ENCODE measurements at regions not wholly inside any gene's neighbourhood (a gene's known extent, or its start where the extent isn't known, plus 50 kb on each side); places are given as distances from the start of the nearest gene placed in this dataset.
"Not testable (repeated sequence)": the region's sequence is repeated elsewhere in the genome, so short reads cannot be mapped to it uniquely, and the experiment has no call there.

DNA sequence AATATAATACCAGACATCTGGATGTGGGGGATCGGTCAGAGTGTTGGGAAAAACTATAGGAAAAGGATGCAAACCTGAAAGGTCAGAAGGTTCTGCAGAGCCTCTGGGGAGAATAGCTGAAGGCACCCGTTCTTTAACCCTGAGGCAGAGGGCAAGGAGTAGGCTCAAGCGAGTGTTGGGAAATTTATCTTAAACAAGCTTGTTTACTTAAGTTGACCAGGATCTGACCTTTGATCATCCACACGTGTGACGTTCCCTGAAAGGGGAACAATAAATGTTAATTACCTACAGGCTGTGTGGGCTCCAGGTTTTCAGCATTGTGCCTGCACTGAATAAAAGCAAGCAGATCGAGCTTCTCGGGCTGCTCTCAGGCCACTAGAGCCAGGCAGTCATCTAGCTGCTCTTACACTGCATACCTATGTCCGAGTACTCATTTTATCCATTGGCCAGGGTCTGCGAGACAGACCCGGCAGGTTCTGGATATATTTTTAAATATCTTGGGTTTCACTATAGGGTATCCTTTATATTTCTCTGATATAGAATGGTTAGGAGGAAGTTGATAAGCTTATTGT is 400.6 kb upstream of the CHST9 start:
- no peak for DNase-seq (ENCODE audit: low read depth in 4 of 4, low spot score in 3 of 4)

DNA sequence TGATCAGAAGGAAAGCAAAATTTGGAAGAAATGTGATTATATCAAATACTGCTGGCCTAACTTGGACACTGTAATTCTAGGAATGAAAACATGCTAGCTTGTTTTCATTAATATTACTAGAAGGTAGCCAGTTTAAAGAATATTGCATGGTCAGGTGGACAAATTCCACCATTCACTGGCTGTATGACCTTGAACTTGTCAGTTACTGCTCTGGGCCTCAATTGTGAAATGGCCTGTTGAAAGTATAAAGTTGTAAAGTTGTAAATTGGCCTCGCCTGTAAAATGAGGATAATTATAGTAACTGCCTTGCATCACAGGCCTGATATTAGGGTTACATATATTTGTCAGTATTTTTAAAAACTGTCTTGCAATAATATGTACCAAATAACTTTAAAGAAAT is 398.4 kb upstream of the CHST9 start:
- DNase-seq (ENCODE audit: low read depth in 4 of 4, low spot score in 3 of 4) = no peak

DNA sequence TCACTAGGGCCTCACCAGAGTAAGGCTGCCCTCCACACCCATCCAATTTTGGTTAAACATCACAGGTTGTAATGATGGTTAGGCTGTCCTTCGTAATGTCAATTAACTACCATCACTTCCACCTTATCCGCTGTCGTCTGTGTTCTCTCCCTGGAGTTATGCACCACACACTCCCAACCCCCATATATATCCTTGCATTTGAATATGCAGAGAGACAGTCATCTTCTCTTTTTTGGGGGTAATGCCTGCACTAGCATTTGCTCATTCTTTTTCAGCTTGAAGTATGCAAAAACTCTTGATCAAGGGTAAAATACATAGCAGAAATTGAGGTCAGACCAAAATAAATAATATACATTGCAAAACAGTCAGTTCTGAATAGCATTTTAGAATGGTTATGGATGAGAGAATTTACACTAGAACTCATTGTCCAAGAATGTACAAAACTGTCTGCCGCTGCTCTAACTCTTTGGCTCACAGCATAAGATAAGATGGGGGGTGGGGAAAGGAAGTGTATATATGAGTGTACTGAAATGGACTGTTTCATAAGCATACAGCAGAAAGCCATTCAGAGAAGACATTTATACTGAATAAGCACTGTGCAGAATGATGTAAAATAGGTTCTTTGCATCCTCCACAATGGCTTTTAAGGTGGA is 397.8 kb upstream of the CHST9 start:
- no peak for DNase-seq (ENCODE audit: low read depth in 4 of 4, low spot score in 3 of 4)

DNA sequence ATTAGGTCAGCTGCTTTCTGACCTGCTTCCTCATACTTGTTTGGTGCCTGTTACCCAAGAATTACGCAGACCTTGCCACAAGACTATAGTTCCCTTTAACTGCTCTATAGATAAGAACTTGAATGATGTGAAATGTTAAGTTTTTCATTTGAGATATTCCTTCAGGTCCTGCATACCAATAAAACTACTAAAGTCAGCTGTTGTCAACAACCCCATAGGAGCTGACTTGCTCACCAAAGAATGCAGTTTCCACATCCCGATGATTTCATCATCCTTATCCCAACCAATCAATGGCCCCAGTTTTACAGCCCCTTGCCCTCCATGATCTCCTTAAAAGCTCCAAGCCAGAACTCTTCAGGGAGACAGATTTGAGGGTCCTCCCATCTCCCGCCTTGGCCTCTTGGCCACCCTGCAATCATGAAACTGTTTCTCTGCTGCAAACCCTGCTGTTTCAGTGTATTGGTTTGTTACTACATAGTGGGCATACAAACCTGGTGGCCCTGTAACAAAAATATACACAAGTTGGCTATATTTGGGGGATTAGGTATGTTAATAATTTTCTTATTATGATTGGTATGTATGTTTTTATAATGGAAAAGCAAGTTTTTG is 396.3 kb upstream of the CHST9 start:
- no peak for DNase-seq (ENCODE audit: low read depth in 4 of 4, low spot score in 3 of 4)

DNA sequence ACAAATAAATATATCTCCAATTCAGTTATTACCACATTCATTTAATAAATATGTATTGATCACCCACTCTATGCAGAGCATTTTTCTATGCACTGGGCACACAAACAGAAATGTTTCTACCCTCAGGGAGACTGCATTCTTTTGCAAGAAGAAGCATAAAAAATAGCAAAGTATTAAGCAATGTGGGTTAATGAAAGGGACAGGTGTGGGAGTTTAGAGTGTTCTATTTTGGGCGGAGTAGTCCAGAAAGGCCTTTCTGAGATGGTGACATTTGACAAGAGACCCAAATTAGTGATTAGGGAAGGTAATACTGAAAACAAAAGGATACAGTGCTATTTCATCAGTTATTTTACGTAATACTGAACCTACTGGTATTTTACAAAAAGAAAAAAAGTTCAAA is 394.3 kb upstream of the CHST9 start:
- no peak for DNase-seq (ENCODE audit: low read depth in 4 of 4, low spot score in 3 of 4)

DNA sequence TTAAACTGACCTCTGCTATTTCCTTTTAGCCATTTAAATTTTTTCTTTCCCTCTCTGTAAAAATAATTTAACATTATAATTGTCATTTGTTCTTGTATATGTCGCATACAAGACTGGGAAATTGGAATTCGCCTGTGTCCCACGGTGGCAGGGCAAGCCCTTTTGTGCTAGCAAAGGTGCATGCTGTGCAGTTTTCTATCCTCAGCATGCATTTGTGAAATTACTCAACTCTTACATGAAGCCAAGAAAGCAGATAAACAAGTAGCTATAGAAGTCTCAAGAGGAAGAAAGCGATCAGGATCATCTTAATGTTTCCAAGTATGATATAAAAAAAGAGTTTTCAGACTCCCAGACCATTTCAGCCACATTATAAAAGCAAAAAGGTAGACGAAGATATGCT is 392.6 kb upstream of the CHST9 start:
- no peak for DNase-seq (ENCODE audit: low read depth in 4 of 4, low spot score in 3 of 4)

DNA sequence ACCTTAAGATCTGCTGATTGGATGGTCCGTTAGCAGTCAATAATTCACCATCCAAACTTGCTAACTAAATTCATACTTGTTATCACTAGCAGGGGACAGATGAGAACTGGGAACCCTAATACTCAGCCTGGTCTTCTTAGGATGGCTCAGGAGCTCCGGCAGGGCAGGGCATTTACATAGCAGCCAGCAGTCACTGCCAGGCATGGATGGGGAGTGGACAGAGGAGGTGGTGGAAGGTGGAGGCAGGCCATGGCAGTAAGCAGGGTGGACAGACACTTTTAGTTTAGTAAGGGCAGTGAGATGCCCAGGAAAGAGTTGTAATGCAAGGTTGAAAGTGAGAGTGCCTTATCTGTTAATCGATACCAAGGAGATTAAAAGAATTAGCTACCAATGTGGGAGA is 392.2 kb upstream of the CHST9 start:
- DNase-seq (ENCODE audit: low read depth in 4 of 4, low spot score in 3 of 4) = no peak

DNA sequence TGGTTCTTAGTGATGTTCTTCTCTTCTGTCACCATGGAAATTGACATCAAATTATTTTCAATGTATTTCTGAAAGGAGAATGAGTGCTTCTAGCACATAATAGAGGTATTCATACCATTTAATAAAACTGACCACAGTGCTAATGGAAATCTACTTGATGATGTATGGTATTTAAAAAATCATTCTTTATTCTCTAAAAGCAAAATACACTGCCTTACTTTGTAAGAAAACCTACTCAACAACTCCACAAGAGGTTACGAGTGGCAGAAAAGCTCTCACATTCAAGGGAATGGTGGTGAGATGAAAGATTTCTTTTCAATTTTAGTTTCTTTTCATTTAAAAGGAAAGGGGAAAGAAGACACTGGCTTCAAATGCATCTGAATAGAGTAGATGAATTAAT is 382.3 kb upstream of the CHST9 start:
- no peak for DNase-seq (ENCODE audit: low read depth in 4 of 4, low spot score in 3 of 4)

DNA sequence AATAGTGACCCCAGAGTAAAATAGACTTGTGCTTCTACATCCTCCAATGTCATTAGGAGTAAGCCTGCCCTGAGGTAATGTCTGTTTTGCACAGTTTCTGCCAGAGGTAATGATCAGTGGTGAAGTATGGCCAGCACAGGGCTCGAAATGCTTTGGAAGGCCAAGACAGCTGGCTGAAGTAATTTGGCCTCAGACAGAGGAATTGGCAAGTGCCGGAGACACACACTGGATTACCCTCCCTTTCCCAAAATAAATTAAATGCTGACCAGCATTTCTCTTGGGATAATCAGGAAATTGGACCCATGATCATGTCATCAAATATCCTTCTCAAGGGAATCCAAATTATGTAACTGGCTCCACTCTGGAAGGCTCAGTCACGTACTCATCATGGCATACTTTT is 379.0 kb upstream of the CHST9 start:
- no peak for DNase-seq (ENCODE audit: low read depth in 4 of 4, low spot score in 3 of 4)

DNA sequence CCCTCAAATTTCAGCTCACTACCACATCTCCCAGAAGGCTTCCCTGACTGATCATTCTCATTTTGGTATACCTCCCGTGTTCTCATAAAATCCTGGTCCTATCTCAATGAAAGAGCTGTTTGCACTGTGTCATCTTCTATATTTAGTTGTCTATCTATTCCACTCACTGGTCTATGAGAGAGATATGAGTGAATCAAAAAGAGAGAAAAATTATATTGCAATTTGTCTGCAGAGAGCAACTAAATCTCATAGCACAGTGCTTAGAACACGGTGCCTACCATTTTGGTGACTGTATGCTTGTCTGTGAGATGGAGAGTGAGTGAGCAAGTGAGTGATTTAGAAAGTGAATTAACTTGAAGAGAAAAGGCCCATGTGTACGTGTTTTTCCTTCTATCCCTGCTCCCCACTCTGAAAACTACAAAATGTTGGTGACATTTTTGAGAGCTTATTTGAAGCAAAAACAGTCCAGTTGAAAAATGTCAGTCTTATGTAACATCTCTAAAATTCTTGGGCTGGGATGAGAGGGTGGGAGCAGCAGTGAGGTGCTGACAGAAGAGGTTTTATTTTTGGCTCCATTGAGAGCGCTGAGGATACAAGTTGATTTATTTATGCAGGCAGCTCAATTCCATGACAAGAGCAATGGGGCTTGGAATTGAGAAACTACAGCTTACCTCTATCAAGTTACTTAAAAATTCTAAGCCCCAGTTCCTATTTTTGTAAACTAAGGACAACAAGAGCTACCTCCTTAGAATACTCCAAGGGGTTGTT is 373.5 kb upstream of the CHST9 start:
- DNase-seq (ENCODE audit: low read depth in 4 of 4, low spot score in 3 of 4) = peak in 1 of 4 donors; percentile 15

DNA sequence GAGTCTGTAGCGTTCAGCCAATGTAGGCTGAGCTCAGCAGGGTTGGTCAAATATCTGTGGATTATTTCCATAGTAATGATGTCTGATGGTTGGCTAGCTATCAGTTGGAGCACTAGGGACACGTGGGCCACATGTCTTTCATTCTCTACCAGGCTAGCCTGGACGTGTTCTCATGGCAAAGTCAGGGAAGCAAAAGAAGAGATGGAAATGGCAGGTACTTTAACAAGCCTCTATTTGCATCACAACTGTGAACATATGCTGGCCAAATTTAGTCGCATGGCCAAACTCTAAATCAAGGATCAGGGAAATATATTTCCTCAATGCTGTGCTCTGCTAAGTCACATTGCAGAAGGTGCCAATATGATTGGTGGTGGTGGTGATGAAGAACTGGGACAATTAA is 371.6 kb upstream of the CHST9 start:
- DNase-seq (ENCODE audit: low read depth in 4 of 4, low spot score in 3 of 4) = no peak

DNA sequence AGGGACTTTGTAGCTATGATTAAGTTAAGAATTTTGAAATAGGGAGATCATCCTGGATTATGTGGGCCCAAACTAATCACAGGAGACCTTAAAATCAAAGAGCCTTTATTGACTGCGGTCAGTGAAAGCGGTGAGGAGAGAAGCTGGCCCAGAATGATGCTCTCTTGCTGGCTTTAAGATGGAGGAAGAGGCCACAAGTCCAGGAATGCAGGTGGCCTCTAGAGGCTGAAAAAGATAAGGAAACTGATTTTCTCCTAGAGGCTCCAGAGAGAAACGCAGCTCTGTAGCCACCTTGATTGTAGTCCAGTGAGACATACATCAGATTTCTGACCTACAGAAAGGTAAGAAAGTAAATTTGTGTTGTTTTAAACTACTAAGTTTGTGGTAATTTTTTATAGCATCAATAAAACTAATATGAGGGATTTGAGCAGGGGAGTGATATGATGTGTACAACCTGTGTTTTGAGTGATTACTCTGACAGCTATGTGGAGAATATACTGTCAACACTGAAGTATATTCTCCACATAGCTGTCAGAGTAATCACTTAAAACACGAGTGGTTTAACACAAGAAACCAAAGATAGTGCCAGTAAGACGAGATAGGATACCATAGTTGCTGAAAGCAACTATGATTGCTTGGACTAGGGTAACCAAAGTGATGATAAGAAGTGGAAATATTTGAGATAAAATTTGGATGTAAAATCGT is 364.4 kb upstream of the CHST9 start:
- no peak for DNase-seq (ENCODE audit: low read depth in 4 of 4, low spot score in 3 of 4)

DNA sequence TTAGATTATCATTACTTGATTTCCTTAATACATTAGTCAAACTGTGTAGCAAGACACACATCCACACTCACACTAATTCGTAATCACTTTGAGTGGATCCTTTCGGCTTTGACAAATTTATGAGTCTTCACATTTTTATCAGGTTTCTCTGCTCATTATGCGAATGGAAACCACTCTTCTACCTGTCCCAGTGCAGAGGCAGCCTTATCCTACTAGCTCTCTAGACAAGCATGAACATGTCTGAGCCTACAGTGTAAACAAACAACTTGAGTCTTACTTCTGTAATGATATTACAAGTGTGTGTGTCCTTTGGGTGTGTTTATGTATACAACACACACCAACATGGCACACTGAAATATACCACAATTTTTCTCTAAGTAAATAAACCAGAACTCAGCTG is 361.9 kb upstream of the CHST9 start:
- no peak for DNase-seq (ENCODE audit: low read depth in 4 of 4, low spot score in 3 of 4)

DNA sequence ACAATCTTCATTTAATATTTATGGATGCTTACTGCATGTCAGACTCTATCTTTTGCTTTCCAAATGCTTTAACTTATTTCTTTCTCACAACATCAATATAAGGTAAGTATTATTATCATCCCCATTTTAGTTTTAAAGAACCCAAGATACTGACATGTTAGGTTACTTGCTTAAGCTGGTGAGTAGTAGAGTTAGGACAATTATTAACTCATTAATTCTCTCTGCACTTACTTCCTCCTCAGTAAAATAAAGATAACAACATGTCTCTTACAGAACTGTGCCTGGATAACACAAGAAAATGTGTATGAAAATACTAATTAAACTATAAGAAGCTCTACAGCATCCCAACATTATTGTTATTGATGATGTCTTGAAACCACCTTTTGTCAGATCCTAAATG is 359.1 kb upstream of the CHST9 start:
- DNase-seq (ENCODE audit: low read depth in 4 of 4, low spot score in 3 of 4) = no peak

DNA sequence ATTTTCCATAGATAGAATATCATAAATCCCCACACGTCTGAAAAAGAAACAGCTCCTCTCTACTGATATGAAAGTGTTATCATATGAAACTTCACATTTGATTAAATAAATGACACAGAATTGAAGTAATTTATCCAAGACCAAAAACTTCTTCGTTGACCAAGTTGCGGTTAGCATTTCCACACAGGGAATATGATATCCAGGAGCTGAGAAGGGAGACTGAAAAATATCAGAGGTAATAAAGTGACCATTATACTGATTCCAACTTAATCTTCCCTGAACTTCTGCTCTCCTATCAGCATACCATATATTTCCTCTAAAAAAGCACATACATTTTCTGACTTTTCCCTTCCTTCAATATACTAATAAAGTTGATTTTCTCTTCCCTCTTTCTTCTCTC is 356.2 kb upstream of the CHST9 start:
- DNase-seq (ENCODE audit: low read depth in 4 of 4, low spot score in 3 of 4) = no peak

DNA sequence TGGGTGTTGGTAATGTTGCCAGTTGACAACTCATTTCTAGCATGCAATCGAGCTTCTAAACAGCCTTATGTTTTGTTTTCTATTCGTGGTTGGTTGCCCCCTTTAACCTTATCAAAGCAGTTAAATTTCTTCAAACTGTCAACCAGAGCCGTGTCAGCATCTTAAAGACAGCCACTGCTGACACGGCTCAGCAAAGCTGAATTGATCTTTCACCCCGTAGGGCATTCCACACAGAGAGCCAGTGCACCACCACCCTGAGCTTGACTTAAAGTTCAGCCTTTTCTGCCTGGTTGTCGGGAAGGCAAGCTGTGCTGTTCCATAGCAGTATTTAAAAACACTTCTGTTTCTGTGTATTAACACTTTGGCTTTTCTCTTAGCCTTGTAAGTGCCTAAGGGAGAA is 355.0 kb upstream of the CHST9 start:
- peak in 3 of 4 donors; percentile 10 to 25 (median 18) for DNase-seq (ENCODE audit: low read depth in 4 of 4, low spot score in 3 of 4)

DNA sequence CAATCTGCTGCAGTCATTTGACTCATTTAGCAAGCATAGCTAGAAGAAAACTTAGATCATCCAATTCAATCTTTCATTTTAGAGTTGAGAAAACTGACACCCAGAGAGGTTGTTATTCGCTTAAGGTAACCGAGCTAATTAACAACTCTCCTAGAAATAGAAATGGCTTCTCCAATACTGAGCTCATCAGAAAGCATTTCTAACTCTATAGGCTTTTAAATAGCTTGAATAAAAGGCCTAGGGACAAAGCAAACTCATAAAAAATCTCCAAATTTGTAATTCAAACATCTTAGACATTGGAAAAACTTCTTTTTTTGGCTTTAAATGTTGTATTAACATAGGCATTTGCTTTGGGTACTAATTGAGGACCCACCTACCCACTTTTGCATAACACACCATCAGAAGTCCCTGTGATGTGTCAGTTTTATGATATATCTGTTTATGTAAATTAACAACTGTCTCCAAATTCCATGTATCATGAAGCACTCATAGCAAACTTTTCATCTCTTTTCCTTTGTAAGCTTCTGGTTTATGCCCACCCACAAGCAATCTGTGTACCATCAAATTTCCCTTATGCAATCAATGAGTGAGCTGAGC is 343.9 kb upstream of the CHST9 start:
- DNase-seq (ENCODE audit: low read depth in 4 of 4, low spot score in 3 of 4) = no peak

DNA sequence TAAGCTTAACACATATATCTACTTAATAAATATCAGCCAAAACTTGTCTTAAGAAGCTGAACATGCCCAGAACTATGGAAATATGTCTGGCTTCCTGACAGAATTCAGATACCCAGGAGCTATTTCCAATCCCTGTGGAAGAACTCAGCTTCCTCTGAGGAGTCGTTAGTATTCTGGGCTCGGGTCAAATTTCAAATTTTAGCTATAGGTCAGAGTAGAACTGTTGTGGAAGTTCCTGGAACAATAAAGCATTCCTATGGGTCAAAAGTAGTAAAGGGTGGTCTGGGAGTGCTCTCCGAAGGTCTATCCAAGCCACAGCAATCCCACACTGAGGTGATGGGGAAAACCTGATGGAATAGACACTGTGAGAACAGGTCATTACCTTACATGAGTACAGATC is 342.7 kb upstream of the CHST9 start:
- no peak for DNase-seq (ENCODE audit: low read depth in 4 of 4, low spot score in 3 of 4)

DNA sequence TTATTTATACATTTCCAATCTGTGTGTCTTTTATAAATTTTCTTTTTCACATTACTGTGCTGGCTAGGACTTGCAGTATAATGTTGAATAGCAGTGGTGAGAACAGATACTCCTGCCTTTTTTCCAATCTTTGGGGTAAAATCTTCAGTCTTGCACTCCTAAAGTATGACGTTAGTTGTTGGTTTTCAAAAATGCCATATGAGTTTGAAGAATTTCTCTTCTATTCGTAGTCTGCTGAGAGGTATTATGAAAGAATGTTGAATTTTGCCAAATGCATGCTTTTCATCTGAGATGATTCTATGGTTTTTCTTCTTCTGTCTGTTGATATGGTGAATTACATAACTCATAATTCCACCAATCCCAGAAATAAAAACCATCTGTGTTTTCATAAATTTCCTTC is 335.3 kb upstream of the CHST9 start:
- no peak for DNase-seq (ENCODE audit: low read depth in 4 of 4, low spot score in 3 of 4)

DNA sequence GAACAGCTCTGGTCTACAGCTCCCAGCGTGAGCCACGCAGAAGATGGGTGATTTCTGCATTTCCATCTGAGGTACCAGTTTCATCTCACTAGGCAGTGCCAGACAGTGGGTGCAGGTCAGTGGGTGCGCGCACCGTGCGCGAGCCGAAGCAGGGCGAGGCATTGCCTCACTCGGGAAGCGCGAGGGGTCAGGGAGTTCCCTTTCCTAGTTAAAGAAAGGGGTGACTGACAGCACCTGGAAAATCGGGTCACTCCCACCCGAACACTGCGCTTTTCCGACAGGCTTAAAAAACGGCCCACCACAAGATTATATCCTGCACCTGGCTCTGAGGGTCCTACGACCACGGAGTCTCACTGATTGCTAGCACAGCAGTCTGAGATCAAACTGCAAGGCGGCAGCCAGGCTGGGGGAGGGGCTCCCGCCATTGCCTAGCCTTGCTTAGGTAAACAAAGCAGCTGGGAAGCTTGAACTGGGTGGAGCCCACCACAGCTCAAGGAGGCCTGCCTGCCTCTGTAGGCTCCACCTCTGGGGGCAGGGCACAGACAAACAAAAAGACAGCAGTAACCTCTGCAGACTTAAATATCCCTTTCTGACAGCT is 325.0 kb upstream of the CHST9 start:
- not testable (repeated sequence) for DNase-seq (ENCODE audit: low read depth in 4 of 4, low spot score in 3 of 4)

All from left renal pelvis (tissue), 4 donors.